CD4-positive, alpha-beta T cell treated with Interleukin-12 subunit alpha and Interleukin-12 subunit beta, for 1 hour (primary cell): ENCODE measurements at regions not wholly inside any gene's neighbourhood (a gene's known extent, or its start where the extent isn't known, plus 50 kb on each side); places are given as distances from the start of the nearest gene placed in this dataset.

Source experiments
- DNase-seq: peaks from one replicate; pipeline ENCODE4 v3.0.0-alpha.2; 2020

DNA sequence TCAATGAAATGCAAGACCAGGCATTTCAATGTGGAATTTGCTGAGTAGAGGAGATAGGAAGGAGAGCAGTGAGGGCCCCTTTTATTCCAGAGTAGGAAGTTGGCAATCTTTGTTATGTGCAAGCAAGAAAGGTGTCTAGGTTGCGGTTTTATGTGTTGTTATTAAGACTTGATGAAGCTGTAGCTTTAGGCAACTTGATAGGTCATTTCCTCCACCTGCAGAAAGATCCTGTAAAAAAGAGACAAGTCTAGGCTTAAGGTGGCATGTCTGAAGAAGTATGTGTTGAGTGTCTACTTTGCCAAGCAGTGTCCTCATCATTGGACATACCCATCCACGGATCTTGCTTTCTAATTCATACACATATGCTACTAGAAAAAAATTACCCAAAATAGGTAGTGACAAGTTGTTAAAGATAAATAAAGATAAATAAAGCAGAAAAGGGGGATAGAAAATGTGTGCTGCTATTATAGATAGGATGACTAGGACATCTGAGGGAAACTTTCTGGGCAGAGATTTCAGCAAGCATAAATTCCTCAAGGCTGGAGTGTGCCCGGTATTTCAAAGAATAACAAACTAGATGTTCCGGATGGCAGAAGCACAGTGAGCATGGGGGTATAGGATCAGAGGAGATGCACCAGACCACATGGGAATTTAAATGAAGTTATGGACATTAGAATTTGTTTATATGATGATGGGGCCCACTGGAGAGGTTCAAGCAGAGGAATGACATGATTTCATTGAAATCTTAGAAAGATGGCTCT lies 335.0 kb downstream of the TGFB2 start:
- DNase-seq, result no peak

DNA sequence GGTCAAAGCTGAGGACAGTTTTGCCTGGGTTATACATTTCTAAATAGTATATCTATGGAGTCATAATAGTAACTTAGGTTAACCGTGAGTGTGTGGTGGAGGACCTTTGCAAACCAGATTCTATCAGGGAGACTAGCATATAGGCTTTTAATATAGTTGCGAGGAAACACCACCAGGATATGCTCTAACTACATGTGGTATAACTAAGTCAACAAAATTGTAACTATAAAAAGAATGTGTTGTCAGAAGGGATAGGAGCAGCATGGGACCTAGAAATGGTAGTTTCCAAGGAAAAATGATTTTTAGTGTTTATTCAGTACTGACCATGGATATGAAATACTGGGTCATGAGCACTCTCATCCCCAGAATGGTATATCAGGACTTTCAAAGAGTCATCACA lies 338.1 kb downstream of the TGFB2 start:
- no peak for DNase-seq

DNA sequence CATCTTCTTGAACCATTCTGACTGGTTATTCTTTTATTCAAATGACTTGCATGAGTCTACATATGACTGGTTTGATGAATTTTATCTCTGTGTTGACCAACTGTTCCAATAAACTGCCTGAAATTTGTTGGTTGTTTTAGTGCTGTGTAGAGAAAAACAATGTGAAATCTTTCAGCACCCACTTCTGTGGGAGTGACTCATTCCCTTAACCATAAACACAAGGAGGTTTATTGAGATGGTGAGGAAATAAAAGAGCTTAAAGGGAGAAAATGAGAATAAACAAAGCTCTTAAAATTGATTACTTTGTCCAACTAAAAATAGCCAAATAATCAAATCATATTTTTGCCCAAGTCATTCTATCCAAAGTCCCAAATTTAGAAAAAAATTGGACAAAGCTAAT lies 341.1 kb downstream of the TGFB2 start:
- no peak for DNase-seq

DNA sequence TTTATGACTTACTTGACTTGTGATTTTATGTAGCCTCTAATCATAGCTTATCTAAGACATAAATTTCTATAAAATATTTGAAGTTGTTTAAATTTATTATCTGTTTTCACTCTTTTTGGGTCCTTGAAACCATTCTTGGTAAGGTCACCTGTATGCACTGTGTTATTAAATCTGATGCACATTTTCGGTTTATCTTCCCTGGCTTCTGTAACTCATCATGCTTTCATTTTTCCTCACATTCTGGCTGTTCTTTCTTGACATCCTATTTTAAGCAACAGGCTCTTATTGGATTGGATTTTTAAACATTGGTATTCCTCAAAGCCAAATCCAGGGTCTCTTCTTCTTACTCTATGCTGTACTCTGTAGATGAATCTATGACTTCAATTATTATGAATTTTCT lies 341.6 kb downstream of the TGFB2 start:
- DNase-seq, result no peak

DNA sequence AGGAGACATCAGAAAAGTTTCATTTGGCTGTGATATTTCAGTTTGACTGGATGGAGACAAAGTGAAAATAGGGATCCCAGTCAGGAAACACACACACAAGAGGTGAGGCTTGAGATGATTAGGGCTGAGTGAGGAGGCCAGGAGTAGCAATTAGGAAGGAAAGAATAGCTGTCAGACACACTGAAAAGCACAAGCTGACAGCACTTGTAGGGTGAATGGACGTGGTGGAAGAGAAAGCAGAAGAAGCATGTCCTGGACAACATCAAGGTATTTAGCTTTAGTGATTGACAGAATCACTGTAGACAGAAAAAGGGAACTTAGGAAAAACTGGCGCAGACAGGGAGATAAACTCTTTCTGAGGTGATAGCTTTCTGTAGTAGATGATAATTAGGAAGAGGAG lies 347.7 kb downstream of the TGFB2 start:
- no peak for DNase-seq

DNA sequence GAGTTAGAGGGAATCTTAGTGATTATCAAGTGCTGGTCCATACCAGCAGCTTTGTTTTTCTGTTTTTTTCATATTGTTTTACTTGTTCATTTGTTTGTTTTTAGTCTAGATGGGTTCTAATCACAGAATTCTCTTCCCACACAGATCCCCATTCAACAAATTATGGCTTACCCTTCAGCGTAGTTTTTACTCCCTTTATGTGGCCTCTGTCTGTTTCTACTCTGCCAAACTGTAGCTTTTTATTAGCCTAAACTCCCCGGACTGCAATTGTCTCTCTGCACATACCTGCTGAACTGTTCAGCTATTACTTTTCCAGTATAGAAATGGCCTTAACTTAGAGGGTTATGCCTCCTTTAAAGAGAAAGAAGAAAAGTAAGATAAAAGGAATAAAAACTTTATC lies 348.5 kb downstream of the TGFB2 start:
- no peak for DNase-seq

DNA sequence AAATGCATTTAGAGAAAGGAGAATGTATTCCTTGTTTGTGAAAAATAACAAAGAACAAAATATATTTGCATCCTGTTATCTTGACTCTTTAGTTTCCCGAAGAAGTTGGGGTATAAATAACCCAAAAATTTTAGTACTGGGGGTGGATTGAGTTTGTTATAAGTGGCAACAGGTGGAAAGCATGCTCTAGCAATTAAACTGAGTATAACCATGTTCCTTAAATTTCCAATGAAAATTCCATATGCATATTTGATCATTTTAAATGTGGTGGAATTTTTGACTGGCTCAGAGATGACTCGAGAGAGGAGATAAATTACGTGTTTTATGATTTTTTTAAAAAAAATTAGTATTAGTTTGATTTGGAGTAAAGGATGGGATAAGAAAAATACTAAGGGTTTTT lies 348.9 kb downstream of the TGFB2 start:
- no peak for DNase-seq

DNA sequence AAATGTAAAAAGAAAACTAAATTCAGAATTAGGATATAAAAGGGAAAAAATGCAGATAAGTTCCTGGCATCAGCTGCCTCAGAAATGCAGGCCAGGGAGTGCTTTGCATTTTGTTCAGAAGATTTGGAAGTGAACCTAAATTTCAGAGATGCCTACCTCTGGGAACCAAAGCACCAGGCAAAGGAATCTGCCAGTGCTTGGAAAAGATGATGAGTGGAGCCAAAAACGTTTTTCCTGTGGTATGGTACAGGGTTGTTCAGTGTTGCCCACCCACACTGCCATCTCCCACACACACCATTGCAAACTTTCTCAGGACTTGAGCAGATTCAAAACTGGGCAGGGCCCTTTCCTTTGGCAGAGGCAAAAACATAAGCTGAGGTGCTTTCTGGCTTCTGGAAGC lies 349.5 kb downstream of the TGFB2 start:
- no peak for DNase-seq

DNA sequence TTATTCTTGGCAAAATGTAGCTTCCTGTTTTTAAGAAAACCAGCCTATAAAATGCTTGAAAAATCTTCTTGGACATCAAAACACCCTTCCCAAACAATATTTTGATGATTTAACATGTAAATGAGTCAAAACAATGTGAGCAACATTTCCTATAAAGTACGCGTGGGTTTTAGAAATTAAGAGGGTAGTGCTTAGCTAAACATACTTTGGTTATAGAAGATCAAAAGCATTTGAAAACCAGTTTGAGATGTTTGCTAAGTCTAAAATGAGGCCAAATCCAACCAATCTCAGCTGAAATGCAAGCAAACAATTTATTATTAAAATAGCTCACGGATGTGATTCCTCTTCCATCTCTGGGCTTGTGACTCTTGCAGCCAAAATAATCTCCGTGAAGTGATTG lies 350.4 kb downstream of the TGFB2 start:
- no peak for DNase-seq

DNA sequence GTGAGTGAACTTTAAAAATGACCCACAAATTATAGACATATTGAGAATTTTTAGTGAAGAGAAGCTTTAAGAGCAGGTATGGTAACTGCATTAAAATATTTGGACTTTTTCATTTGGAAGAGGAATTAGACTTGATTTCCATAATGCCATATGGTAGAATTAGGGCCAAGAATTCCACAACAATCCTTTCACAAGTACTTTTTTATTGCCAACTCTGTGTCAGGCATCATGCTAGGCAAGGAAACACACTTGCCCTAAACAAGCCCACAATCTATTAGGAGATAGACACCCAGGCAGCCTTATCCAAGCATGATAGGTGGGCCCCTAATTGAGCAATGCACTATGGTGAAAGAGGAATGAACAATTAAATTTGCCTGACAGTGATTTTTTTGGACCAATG lies 353.0 kb downstream of the TGFB2 start:
- no peak for DNase-seq

DNA sequence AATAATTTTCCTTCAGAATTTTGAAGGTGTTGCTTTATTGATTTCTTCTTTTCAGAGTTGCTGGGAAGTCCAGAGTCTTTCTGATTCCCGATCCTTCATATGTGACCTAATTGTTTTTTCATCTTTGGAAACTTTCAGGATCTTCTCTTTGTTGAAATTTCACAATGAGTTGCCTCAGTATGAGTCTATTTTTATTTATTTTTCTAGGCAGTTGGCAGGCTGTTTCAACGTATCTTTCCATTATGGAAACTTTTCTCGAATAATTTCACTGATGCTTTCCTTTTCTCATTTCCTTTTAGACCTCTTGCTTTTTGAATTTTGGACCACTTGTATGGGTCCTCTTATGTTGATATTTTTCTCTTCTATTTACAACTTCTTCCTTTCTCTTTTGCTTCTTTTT lies 354.3 kb downstream of the TGFB2 start:
- DNase-seq, result no peak

DNA sequence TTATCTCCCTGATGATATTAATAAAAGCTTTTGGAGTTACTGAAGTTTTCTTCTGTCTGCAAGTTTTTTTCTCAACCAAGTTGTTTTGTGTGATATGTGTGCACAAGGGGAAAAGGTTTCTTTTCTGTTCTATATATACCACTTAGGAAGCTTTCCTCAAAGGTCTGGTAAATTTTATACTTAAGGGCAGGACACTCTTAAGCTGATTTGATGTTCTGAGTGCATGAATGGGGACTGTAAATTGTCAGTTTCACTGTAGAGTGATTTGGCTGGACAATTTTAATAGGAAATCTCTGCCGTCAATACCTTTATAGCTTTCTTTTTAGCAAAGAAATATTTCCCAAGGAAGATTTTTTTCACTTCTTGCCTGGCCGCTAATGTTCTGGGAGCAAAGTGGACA lies 354.7 kb downstream of the TGFB2 start:
- DNase-seq, result no peak

DNA sequence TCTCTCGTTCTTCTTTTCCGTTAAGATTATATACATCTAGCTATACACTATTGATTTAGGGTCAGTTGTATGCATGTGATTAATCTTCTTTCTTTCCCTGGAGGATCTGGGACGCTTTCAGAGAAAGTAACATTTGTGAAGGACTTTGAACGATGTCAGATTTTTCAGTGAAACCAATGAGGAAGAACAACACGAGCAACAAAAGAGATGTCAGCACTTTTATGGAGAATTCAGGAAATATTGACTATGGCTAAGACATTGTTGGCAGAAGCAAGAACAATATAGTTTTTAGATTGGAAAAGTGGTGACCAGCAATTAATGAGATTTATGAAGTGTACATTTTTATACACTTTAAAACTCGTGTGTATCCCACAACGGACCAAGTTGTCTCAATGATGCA lies 355.5 kb downstream of the TGFB2 start:
- DNase-seq, result no peak

DNA sequence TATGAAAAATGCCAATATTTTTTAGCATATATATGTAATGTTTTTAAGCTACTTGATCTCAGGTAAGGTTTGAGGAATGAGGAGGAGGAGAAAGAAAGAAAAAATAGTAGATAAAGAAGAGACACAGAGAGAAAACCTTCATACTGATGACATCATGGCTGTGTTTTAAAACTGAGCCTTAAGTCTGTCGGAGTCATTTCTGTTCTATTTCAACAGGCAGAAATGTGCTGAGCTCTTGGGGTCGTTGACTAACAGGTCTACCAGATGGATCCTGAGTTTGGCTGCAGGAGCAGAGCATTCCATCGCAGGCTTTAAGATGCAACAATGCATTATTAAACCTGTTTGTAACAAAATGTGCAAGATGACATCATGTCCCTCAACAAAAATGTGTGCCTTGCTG lies 356.0 kb downstream of the TGFB2 start:
- DNase-seq, result no peak

DNA sequence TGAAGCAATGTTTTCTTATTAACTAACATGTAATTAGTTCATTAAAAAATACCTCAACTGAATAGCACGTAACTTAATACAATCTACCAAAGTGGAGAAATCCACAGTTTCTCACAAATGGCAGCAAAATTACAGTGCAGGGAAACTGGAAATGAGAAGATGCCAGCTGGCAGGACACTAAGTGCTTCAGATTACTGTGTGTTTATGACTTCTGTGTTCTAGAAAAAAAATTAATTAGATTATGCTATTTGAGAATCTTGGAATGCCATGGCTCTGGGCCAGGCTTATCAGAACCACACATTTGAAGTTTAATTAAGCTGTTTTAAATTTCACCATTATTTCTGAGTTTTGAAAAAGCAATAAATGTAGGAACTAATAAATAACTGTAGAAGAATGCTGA lies 357.6 kb downstream of the TGFB2 start:
- no peak for DNase-seq

DNA sequence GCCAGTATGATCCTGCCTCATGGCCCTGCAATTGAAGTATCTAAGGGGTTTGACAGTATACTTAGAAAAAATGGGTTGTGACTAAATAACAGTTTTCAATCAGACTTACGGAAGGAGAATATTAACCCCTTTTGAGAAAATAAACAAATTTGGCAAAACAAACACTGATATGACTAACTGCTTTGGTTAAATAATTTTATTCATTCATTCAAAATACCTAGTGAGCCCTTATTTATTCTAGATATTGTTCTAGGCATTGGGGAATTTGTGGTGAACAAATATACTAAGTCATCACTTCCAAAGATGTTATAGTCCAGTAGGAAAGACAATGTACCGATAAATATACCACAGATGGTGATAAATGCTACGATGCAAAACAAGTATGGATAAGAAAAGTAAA lies 358.7 kb downstream of the TGFB2 start:
- no peak for DNase-seq

DNA sequence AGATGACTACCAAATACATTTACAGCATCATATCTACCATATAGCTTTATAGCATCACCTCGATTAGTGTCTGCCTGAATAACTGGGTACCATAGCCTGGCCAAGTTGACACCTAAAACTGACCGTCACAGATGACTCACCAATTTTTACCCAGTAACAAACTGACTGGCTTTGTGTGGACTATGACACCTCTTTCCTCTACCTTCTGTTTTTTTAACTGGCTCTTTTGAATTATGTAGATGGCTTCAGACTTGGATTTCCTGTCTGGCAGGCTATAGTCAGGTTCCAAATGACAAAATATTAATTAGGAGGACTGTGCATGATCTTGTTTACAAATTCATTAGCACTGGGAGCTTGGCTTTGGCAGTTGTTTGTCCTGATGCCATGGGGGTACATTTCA lies 360.3 kb downstream of the TGFB2 start:
- DNase-seq, result no peak

DNA sequence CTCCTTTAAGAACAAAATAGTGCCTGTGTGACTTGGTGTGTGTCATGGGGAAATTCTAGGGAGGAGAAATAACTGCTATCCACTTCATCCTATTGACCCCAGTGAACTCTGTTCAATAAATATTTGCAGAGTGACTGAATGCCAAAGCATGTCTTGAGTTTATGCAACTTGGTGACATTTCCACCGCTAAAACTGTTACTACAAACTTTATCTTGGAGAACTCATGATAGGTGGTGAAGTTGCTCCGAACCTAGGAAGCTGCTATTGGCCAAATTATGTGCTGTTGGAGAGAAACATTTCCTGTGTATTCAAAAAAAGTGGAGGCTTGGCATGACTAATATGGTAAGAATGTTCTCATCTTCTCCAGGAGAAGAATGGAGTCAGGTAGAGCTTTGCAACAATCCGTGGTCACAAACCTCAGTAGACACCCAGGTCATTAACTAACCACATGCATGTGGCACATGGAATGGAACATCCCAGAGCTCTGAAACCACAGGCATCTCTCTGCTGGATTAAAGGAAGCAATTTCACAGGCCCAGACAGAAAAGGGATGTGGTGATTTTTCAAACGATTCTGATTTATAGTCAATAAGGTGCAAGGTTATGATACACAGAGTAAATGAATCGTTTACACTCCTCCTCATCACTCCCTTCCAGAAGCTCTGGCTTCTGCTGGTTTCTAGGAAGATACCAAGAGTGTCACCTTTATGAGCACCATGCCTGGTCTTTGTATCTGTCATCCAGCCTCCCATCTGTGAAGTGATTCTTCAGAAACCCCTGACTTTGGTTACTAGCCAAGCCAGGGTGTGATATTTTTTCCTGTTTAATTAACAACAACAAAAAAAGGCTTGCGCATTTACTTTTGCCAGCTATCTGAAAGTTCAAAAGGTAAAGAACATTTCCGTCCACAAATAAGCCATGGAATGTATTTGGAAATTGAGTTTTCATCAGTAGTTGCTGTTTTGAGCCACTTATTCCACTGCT lies 361.1 kb downstream of the TGFB2 start:
- no peak for DNase-seq

DNA sequence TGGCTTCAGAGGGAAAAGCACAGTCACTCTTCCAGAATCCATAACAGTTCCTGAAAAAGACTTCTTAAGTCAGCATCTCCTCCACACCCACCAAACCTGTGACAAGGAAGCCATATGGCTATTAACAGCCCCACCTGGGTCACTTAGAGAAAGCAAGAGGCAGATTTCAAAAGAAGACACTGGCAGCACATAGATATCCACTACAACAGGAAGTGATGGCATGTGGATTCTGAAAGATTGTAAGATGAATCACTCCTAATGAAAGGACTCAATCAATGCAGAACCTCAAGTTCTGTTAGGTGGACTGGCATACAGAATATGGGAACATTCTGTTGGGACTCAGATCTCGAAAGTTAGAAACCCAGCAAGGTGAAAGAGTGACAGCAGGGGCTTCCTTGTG lies 365.9 kb downstream of the TGFB2 start:
- DNase-seq, result no peak

DNA sequence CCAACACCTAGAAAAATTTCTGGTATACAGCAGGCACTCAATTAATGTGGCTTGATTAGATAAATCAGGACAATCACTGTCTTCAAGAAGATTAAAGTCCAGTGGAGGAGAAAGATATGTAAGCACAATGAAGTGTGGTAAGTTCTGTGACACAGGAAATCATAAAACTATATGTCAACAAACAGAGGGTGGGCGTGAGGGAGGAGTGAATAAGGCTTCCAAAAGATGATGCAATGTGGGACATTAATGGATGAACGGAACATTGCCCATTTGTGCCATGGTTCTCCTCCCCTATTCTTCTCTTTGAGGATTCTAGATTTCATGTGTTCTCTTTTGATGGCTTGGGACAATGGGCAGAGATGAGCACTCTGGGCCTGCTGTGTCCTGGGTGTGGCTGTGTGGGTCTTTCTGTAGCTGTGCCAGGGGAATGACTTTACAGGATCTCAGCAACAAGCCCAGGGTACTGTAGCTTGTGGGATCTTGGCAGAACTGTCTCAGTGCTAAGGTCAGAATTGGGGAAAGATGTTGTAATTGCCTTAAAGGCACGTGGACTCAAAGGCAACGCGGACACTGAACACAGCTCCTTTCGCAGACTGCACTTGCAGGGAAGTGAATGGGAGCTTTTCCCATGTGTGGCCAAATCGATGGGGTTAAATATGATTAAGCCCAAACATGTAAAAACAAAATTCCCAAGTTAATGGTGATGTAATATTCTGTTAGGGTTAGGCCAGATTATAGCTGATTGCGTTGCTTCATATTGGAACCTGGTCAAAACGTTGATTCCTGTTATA lies 366.9 kb downstream of the TGFB2 start:
- no peak for DNase-seq

DNA sequence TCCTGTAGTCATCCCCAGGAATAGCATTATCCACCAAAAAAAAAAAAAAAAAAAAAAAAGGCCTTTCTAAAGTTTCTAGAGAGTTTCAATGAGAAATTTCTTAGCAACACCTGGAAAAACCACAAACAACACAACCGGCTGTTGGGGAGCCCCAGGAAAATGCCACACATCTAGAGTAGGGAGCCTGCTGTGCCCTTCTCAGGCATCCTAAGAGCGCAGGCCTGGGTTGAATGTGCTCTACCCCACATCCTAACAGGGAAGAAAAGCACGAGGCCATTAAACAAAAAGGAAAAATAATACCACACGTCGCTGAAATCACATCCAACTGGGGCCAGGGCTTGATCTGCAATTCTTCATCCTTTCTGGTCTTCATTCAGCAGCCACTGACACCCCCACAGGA lies 367.5 kb downstream of the TGFB2 start:
- DNase-seq, result no peak

DNA sequence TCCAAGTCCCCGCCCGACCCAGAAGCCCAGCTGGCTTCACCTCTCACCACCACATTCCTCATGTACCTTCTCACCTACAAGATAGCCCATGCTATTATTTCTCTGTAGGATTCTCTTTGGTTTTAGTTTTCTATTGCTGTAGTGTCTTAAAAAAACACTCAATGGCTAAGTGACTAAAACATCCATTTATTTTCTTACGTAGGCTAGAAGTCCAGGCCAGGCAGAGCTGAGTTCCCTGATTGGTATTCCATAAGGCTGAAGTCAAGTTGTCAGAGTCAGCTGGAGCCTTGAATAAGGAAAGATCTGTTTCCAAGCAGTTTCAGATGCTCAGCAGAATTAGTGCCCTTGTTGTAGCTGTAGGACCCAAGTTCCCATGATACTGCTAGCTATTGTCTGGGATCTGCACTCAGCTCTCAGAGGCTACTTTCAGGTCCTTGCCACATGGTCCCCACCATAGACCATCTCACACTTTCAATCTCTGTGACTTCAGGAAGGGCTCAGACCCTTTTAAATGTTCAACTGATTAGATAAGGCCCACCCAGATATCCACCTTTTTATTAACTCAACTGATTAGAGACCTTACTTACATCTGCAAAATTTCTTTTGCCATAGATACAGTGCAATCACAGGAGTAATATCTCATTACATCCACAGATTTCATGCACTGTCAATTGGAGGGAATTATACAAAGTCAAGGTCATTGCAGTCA lies 371.0 kb downstream of the TGFB2 start:
- no peak for DNase-seq

DNA sequence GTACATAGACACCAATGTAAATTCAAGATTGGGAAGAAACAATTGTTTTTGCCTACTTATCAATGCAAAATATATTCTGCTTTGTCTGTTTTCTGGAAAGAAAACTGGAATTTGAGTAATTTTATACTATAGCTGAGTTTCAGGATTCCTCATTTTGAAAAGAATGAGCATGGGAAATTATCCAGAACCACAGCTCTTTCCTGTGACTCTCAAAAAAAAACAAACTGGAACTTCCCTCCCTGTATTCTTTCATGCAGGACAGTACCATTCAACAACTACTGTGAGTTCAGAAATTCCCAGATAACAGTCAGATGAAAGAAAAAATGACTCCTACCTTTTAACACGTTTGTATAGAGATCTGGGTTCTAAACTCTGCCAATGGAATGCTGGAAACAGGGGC lies 372.4 kb downstream of the TGFB2 start:
- DNase-seq, result no peak
